GM12872 (cell line): ENCODE measurements at regions not wholly inside any gene's neighbourhood (a gene's known extent, or its start where the extent isn't known, plus 50 kb on each side); places are given as distances from the start of the nearest gene placed in this dataset.

Experiments used
- CTCF ChIP-seq: IDR thresholded peaks from 3 replicates; pipeline ENCODE4 v1.5.1; 2011; ENCODE audit warnings: low read depth, mild to moderate bottlenecking, low read length, moderate library complexity; ENCODE audit not compliant: insufficient read depth

GRCh38 chr3:110647586-110647985 is 424.0 kb upstream of the NECTIN3 start:
- TF ChIP-seq CTCF = no peak

GRCh38 chr3:110650741-110651140 is 420.9 kb upstream of the NECTIN3 start:
- no peak for TF ChIP-seq CTCF

GRCh38 chr3:110654843-110655502 is 416.6 kb upstream of the NECTIN3 start:
- no peak for TF ChIP-seq CTCF

- TF ChIP-seq CTCF = no peak
Measured at GRCh38 chr3:110656394-110657025, 415.1 kb upstream of the NECTIN3 start.

GRCh38 chr3:110664148-110664547 is 407.5 kb upstream of the NECTIN3 start:
- TF ChIP-seq CTCF = no peak

- no peak for TF ChIP-seq CTCF
Measured at GRCh38 chr3:110666495-110666894, 405.1 kb upstream of the NECTIN3 start.

- no peak for TF ChIP-seq CTCF
Measured at GRCh38 chr3:110667216-110667615, 404.4 kb upstream of the NECTIN3 start.

- no peak for TF ChIP-seq CTCF
Measured at GRCh38 chr3:110670407-110670806, 401.2 kb upstream of the NECTIN3 start.
